Activated T-cell treated with anti-CD3 and anti-CD28 coated beads for 4 hours (primary cell): ENCODE measurements at regions not wholly inside any gene's neighbourhood (a gene's known extent, or its start where the extent isn't known, plus 50 kb on each side); places are given as distances from the start of the nearest gene placed in this dataset.
"Not testable (repeated sequence)": the region's sequence is repeated elsewhere in the genome, so short reads cannot be mapped to it uniquely, and the experiment has no call there.

Experiments
- DNase-seq: peaks from one replicate; pipeline ENCODE4 v3.0.0-alpha.2; 2020

GRCh38 chr17:37859451-37859850 is 64.8 kb upstream of the TBC1D3K start:
- DNase-seq = no peak

DNA sequence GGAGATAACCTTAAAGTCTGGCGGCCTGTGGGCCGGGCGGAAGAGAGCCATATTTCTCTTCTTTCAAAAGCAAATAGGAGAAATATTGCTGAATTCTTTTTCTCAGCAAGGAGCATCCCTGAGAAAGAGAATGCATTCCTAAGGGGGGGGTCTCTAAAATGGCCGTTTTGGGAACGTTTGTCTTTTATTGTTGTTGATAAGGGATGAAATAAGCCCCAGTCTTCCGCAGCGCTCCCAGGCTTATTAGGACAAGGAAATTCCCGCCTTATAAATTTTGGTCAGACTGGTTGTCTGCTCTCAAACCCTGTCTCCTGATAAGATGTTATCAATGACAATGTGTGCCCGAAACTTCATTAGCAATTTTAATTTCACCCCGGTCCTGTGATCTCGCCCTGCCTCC is 65.8 kb upstream of the TBC1D3K start:
- DNase-seq = not testable (repeated sequence)

DNA sequence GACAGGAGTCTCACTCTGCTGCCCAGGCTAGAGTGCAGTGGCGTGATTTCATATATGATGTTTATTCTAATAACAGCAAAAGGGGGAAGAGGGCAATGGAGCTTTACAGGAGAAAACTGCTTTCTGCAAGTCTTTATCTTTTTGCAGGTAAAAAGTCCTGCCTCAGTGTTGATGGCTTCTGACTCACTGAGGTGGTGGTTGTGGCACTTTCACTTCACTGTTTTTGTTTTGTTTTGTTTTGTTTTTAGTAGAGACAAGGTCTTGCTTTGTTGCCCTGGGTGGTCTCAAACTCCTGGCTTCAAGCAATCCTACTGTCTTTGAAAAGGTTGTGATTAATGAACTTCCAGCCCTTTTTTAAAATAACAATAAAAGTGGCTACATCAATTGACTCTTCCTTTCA is 68.0 kb upstream of the TBC1D3K start:
- no peak for DNase-seq

- DNase-seq = no peak
Observed at GRCh38 chr17:37849617-37849972, 74.6 kb upstream of the TBC1D3K start.

DNA sequence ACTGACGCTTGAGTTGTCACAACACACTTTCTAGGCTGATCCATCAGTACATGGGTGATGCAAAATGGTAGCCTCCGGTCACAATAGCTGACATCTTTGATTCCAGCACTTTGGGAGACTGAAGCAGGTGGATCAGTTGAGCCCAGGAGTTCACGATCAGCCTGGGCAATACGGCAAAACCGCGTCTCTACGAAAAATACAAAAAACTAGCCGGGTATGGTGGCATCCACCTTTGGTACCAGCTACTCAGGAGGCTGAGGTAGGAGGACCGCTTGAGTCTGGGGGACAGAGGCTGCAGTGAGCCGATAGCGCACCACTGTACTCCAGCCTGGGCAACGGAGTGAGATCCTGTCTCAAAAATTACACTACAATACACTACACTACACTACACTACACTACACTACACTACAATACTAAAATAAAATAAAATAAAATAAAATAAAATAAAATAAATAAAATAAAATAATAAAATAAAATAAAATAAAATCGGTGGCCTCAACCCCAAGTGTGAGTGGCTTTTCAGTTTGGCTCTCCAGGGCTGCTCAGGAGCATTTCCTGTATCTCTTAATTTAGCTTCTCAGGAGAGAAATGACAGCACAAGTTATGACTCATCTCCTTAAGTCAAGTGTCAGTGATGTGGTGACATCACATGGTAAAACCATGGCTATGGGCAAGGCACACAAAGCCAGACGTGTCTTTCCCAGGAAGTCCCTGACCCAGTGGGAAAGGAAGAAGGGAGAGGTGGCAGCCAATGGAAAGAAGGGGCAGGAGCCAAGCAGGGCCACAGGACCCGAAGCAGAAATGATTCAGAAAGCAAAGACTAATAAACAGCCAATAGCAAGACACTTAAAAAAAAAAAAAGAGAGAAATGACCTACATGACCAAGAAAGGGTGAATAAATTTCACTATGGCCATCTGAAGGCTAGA is 75.3 kb upstream of the TBC1D3K start:
- DNase-seq = no peak

- DNase-seq = no peak
Observed at GRCh38 chr17:37847811-37848331, 76.3 kb upstream of the TBC1D3K start.

DNA sequence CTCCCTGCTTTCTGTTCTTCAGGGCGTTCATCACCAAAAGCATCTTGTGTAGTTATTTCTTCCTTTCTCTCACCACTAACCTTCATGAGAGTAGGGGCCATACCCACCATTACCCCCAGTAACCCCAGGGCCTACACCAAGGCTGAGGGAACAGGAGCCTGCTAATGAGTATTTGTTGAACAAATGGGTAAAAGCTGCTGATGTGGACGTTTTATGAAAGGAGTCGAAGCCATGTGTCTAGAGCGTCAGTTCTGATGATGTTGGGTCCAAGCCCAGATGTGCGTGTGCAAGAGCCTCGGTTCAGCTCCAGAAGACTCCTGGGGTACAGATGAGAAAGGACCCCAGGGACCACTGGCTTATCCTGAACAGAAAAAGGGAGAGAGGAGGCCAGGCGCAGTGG is 77.1 kb upstream of the TBC1D3K start:
- DNase-seq = no peak

- no peak for DNase-seq
Observed at GRCh38 chr17:37844977-37845293, 79.3 kb upstream of the TBC1D3K start.

DNA sequence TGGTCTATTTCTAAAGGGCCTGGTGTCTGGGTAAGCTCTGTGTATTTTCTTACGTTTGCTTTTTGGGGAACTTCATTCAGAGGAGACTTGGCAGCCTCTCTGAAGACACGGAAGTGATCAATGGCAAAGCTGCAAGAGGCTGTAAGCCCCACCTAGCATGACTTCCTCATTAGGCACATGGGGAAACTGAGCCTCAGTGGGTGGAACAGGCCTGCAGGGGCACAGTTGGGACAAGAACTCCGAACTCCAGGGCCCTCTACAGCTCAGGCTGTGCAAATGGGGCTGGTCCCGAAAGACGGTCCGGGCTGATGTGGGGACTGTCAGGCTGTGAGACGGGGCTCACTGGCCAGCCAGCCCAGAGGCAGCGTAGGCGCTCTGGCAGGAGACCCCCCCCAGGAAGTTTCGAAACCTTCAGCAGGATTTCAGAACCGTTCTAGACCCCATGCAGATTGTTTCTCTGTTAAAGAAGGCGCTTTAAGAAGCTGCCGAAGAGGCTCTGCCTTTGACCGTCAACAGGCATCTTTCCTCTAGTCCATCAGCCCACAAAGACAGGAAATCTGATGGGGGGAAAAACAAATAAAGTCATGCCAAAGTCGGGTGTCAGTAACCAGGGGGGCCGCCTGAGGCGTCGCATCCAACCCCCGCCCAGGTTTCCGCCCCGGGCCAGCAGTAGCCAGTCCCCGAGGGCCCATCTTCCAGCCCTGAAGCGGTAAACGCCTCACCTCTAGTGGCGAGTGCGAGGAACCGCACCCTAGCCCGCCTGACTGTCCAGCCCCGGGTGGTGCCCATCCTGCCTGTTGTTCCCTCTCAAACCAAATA is 79.8 kb upstream of the TBC1D3K start:
- peak; percentile 18 for DNase-seq

GRCh38 chr17:37842401-37842800 is 81.8 kb upstream of the TBC1D3K start:
- no peak for DNase-seq

DNA sequence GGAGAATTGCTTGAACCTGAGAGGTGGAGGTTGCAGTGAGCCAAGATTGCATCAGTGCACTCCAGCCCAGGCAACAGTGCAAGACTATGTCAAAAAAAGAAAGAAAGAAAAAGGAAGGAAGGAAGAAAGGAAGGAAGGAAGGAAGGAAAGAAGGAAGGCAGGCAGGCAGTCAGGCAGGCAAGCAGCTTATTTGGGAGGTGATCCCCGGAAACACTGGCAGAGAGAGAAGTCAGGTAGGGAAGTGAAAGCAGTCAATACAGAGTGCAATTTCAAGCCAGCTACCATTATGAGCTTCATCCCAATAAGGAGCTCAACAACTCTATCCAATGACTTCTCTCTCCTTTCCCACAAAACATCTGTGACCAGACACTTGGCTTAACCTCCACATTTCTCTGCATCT is 83.0 kb upstream of the TBC1D3K start:
- no peak for DNase-seq

DNA sequence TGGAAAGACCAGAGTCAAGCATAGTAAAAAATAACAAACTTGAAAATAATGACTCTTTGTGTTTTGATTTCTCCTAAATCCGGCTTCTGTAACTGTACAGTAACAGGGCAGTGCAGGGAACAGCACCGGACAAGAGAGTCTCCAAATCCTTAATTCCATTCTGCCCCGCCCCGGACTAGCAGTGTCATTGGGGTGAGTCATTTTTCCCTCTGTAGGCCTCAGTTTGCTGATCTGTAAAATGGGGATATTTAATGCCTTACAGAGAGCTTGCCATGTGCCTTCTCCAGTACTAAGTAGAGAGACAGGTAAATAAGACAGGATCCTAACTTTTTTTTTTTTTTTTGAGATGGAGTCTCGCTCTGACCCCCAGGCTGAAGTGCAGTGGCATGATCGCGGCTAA is 83.6 kb upstream of the TBC1D3K start:
- no peak for DNase-seq

DNA sequence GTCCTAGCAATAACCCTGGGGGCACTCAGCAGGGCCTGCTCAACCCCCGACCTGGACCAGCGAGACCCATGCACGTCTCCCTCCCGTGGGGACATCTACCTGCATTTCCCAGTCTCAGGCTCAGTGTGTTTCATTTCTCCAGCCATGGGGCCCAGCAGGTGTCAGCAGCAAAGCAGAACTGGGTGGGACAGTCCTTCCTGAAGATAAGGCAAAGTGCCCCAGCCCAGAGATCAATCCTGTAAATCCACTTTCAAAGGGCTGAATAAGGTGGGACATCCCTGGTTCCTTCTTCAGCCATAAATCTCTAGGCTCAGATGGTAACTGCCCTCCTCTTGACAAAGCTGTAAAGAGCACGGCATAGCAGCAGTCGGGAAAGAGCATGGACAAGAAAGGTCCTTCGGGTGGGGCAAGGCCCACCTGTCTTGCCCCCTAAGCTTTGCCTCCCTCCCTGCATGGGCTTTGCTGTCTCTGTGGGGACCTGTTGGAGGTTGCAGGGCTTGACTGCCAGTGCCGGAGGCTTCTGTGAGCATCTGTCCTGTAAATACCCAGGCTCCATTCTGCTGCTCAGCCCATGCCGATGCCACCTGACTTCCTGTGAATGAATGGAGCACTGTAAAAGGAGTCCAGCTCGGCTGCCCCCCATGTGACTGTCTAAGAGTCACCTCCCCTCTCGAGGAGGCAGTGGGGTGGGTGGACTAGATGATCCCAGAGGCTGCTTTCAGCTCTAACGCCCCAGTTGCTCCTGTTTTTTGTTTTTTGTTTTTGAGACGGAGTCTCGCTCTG is 84.8 kb upstream of the TBC1D3K start:
- DNase-seq = no peak

GRCh38 chr17:37838276-37838675 is 85.9 kb upstream of the TBC1D3K start:
- DNase-seq = no peak

DNA sequence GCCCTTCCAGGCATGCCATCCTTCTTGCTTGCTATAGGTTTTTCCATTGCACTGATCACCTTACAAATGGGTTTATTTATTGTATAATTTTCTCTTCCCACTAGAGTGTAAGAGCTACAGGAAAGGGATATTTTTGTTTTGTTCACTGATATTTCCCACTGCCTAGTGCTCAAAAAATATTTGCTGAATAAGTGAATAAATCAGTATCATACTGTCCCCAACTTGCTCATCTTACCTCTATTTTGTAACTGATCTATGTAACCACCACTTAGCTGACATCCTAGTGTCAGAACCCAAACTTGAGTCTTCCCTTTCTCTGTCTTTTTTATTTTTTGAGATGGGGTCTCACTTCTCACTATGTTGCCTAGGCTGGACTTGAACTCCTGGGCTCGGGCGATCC is 87.6 kb upstream of the TBC1D3K start:
- DNase-seq = no peak

GRCh38 chr17:37834168-37834567 is 89.3 kb upstream of the HNF1B start:
- no peak for DNase-seq

DNA sequence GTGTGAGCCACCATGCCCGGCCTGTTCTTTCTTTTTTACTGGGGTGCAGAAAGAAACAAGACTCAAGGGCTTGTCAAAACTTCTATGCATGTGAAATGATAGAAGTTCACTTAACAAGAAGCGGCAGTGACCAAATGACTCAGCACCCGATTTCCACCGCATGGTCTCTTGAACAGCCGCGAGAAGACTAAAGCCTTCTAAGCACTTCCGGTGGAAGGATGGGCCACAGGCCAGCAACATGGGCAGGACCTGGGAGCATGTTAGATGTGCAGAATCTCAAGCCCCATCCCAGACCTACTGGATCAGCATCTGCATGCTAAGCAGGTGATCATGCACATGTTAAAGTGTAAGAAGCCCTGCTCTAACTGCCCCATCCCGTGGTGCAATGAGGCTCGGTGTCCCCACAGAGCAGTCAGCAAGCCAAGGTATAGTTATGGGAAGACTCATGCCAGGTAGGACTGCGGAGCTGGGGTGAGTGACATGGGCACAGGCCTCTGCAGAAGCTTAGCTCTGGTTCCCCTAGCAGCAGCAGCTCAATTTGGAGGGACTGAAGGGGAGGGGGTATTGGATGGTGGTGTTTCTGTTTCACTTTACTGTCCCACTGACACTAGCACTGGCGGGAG is 88.5 kb upstream of the HNF1B start:
- DNase-seq = no peak

- no peak for DNase-seq
Observed at GRCh38 chr17:37831986-37832385, 87.1 kb upstream of the HNF1B start.

GRCh38 chr17:37831492-37831891 is 86.6 kb upstream of the HNF1B start:
- DNase-seq = no peak

GRCh38 chr17:37830151-37830993 is 85.5 kb upstream of the HNF1B start:
- no peak for DNase-seq

- no peak for DNase-seq
Observed at GRCh38 chr17:37829592-37830123, 84.8 kb upstream of the HNF1B start.
